HG03108 (cell line): ENCODE measurements at regions not wholly inside any gene's neighbourhood (a gene's known extent, or its start where the extent isn't known, plus 50 kb on each side); places are given as distances from the start of the nearest gene placed in this dataset.
"Not testable (repeated sequence)": the region's sequence is repeated elsewhere in the genome, so short reads cannot be mapped to it uniquely, and the experiment has no call there.

ENCODE experiments used
- ATAC-seq: cut with Tn5 transposase; IDR thresholded peaks from one replicate; pipeline ENCODE4 v1.9.1; 2021; ENCODE audit warnings: moderate library complexity; ENCODE audit not compliant: unreplicated experiment

GRCh38 chr14:106006716-106007115 lies 480.3 kb downstream of the TMEM121 start:
- not testable (repeated sequence) for ATAC-seq

- no peak for ATAC-seq
These were observed 484.4 kb downstream of the TMEM121 start for GRCh38 chr14:106010783-106011182.

GRCh38 chr14:106011631-106012360 lies 485.4 kb downstream of the TMEM121 start:
- not testable (repeated sequence) for ATAC-seq

GRCh38 chr14:106012361-106012725 lies 486.0 kb downstream of the TMEM121 start:
- not testable (repeated sequence) for ATAC-seq

GRCh38 chr14:106013879-106014376 lies 487.5 kb downstream of the TMEM121 start:
- no peak for ATAC-seq

GRCh38 chr14:106017952-106018351 lies 491.6 kb downstream of the TMEM121 start:
- not testable (repeated sequence) for ATAC-seq

- no peak for ATAC-seq
These were observed 495.4 kb downstream of the TMEM121 start for GRCh38 chr14:106021832-106022231.

- ATAC-seq, result not testable (repeated sequence)
These were observed 496.3 kb downstream of the TMEM121 start for GRCh38 chr14:106022648-106023047.

GRCh38 chr14:106023411-106023810 lies 497.0 kb downstream of the TMEM121 start:
- no peak for ATAC-seq

GRCh38 chr14:106024983-106025604 lies 498.7 kb downstream of the TMEM121 start:
- ATAC-seq, result no peak

- no peak for ATAC-seq
These were observed 499.6 kb downstream of the TMEM121 start for GRCh38 chr14:106026026-106026425.

- ATAC-seq, result not testable (repeated sequence)
These were observed 501.4 kb downstream of the TMEM121 start for GRCh38 chr14:106027759-106028158.

- ATAC-seq, result no peak
These were observed 503.6 kb downstream of the TMEM121 start for GRCh38 chr14:106029959-106030358.

- ATAC-seq, result no peak
These were observed 511.0 kb downstream of the TMEM121 start for GRCh38 chr14:106037380-106037779.

GRCh38 chr14:106038263-106038662 lies 511.9 kb downstream of the TMEM121 start:
- no peak for ATAC-seq

- ATAC-seq, result no peak
These were observed 513.0 kb downstream of the TMEM121 start for GRCh38 chr14:106039400-106039799.

- ATAC-seq, result no peak
These were observed 518.1 kb downstream of the TMEM121 start for GRCh38 chr14:106044515-106044914.

GRCh38 chr14:106044949-106045596 lies 518.7 kb downstream of the TMEM121 start:
- ATAC-seq, result no peak

- no peak for ATAC-seq
These were observed 525.4 kb downstream of the TMEM121 start for GRCh38 chr14:106051796-106052195.

- ATAC-seq, result no peak
These were observed 528.9 kb downstream of the TMEM121 start for GRCh38 chr14:106055289-106055688.

- no peak for ATAC-seq
These were observed 532.0 kb downstream of the TMEM121 start for GRCh38 chr14:106058342-106058741.
